Brain microvascular endothelial cell (primary cell): ENCODE measurements at regions not wholly inside any gene's neighbourhood (a gene's known extent, or its start where the extent isn't known, plus 50 kb on each side); places are given as distances from the start of the nearest gene placed in this dataset.
"Not testable (repeated sequence)": the region's sequence is repeated elsewhere in the genome, so short reads cannot be mapped to it uniquely, and the experiment has no call there.

Experiments
- DNase-seq: peaks from one replicate; pipeline ENCODE4 v3.0.0-alpha.2; 2020
- H3K27ac ChIP-seq: fragments of 250-450 bp; sonication (Bioruptor Pico); 2 replicates; pipeline ENCODE4 v1.5.1; 2020; ENCODE audit warnings: mild to moderate bottlenecking, moderate library complexity
- H3K27me3 ChIP-seq: fragments of 250-450 bp; sonication (Bioruptor Pico); replicated peaks from 2 replicates; pipeline ENCODE4 v1.5.1; 2020; ENCODE audit warnings: mild to moderate bottlenecking
- H3K36me3 ChIP-seq: fragments of 250-450 bp; sonication (Bioruptor Pico); replicated peaks from 2 replicates; pipeline ENCODE4 v1.5.1; 2020; ENCODE audit warnings: mild to moderate bottlenecking
- H3K4me3 ChIP-seq: 2 replicates; pipeline ENCODE4 v1.5.1; 2011; ENCODE audit warnings: low read depth, mild to moderate bottlenecking, control low read depth, low read length, moderate library complexity
- CTCF ChIP-seq: IDR thresholded peaks from 2 replicates; pipeline ENCODE4 v1.5.1; 2011; ENCODE audit warnings: low read depth, mild to moderate bottlenecking, moderate library complexity, low read length, control low read depth, inconsistent platforms; ENCODE audit errors: missing control alignments
- in situ Hi-C: cut with HindIII; loops from 2 replicates; pipeline ENCODE4 v1.10.0; 2017; ENCODE audit warnings: low sequenced_read_pairs, low pct_ligation_motif_present

DNA sequence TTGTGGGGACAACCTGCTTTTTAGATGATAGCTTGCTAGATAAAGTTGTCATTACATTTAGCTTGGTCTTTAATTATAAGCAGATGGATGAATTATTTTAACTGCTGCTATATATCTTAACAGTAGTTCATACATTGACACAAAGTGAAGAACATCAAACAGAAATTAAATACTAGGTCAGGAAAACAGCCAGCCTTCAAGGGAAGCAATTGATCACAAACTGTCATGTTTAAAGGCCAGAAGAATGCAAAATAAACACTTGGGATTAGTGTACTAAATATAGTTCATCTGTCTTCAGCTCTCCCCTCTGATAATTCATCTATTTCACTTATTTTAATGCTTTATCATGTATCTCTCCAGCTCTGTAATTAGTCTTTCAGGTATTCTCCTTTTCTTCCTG is 225.1 kb upstream of the FERMT1 start:
- H3K27me3 ChIP-seq: no peaks in the 10 kb centered on the region
- no peak for TF ChIP-seq CTCF
- no peaks in the 10 kb centered on the region for H3K36me3 ChIP-seq
- H3K4me3 ChIP-seq: no peak overlapping the region
- H3K27ac ChIP-seq: no peak overlapping the region
- in situ Hi-C loops: no loop called here
- no peak for DNase-seq

DNA sequence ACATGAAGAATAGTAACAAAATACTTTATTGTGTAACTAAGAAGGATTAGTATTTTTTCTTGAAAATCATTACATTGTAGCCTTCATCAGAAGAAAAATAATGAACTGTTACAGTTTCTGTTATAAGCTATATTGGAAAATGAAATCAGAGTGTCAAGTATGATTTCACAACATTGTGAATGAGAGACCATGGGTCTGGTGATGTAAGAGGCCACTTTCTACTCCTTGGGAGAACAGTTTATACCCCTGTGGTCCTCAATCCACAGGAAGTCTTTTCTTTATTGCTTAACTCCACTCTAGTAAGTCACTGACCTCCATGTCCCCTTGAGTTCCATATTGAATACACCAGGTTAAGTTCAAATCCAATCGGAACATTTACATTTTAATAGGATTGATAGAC is 218.7 kb upstream of the FERMT1 start:
- no peaks in the 10 kb centered on the region for H3K27me3 ChIP-seq
- H3K4me3 ChIP-seq: no peak overlapping the region
- DNase-seq: no peak
- H3K36me3 ChIP-seq: no peaks in the 10 kb centered on the region
- in situ Hi-C loops: no loop called here
- no peak for TF ChIP-seq CTCF
- no peak overlapping the region for H3K27ac ChIP-seq

DNA sequence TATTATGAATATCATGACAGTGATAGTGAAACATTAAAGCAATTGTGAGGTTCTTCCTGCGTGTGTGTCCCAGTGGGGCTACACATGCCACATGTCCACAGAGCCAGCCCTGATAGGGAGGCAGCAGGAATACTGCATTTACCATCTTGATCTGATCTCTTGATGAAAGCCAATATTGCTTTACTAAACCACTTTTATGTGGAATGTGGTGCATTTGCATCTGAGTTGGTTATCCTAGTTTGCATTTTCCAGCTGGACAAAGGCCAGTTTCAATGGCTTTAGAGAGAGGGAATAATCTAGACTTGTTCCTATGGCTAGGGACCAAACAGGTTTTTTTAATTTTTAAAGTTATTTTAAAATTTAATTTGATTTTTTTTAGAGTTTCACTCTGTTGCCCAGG is 216.3 kb upstream of the FERMT1 start:
- Histone ChIP-seq H3K4me3 (no peak overlapping the region), H3K27ac (no peak overlapping the region), H3K36me3 (no peaks in the 10 kb centered on the region), H3K27me3 (no peaks in the 10 kb centered on the region)
- no peak for TF ChIP-seq CTCF
- DNase-seq: no peak
- in situ Hi-C loops: no loop called here

GRCh38 chr20:6333110-6333509 is 210.3 kb upstream of the FERMT1 start:
- TF ChIP-seq CTCF: no peak
- no peak overlapping the region for H3K4me3 ChIP-seq
- in situ Hi-C loops: no loop called here
- no peak overlapping the region for H3K27ac ChIP-seq
- no peaks in the 10 kb centered on the region for H3K36me3 ChIP-seq
- DNase-seq: no peak
- H3K27me3 ChIP-seq: no peaks in the 10 kb centered on the region

DNA sequence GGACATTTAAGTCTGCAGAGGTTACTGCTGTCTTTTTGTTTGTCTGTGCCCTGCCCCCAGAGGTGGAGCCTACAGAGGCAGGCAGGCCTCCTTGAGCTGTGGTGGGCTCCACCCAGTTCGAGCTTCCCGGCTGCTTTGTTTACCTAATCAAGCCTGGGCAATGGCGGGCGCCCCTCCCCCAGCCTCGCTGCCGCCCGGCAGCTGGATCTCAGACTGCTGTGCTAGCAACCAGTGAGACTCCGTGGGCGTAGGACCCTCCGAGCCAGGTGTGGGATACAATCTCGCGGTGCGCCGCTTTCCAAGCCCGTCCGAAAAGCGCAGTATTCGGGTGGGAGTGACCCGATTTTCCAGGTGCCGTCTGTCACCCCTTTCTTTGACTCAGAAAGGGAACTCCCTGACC is 198.4 kb upstream of the FERMT1 start:
- H3K27me3 ChIP-seq, in situ Hi-C loops, H3K4me3 ChIP-seq, DNase-seq, H3K36me3 ChIP-seq, H3K27ac ChIP-seq: not testable (repeated sequence)

DNA sequence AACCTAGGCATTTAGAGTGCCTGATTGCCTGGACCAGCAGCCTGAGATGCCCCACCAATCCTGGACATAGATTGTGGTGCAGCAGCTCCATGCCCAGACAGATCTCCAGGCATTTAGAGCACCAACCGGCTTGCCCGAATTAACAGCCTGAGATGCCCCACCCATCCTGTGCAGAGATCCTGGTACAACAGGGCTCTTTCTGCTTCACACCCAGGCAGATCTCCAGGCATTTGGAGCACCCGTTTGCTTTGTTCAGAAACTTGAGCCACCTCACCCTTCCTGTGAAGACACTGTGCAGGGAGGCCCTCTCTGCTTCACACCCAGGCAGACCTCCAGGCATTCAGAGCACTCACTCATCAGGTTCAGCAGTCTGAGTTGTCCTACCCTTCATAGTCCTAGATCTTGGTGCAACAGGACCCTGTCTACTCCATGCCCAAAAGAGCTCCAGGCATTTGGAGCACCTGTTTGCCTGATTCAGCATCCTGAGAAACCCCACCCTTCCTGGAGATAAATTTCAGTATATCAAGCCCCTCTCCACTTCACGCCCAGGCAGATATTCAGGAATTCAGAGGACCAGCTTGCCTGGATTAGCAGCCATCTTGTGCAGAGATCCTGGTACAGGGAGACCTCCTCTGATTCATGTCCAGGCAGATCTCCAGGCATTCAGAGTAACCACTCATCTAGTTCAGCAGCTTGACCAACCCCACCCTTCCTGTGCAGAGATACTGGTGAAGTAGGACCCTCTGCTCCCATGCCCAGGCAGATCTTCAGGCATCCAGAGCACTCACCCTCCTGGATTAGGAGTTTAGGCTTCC is 189.2 kb upstream of the FERMT1 start:
- DNase-seq: no peak
- H3K36me3 ChIP-seq: no peaks in the 10 kb centered on the region
- H3K27me3 ChIP-seq: no peaks in the 10 kb centered on the region
- H3K27ac ChIP-seq: no peak overlapping the region
- TF ChIP-seq CTCF: no peak
- H3K4me3 ChIP-seq: no peak overlapping the region
- in situ Hi-C loops: no loop called here
